ENCODE measurements at regions not wholly inside any gene's neighbourhood (a gene's known extent, or its start where the extent isn't known, plus 50 kb on each side); places are given as distances from the start of the nearest gene placed in this dataset.

- intact Hi-C loops (cut with micrococcal nuclease), result no loop called here
- no peaks in the 10 kb centered on the region for H3K36me3 ChIP-seq (ENCODE audit: control insufficient read depth in 1 of 2, insufficient read depth in 2 of 2, low read length in 2 of 2)
- no peak overlapping the region for H3K27ac ChIP-seq (ENCODE audit: low read depth, low read length)
- TF ChIP-seq CEBPB (IDR thresholded peaks at IDR 0.05; ENCODE audit: low read depth) (no peak), SP1 (IDR thresholded peaks at IDR 0.05; ENCODE audit: low read depth) (no peak), POLR2AphosphoS5 (IDR thresholded peaks at IDR 0.05; ENCODE audit: low read depth, low read length) (no peak), FOSL1 (IDR thresholded peaks at IDR 0.05; ENCODE audit: low read depth) (no peak), POLR2A (IDR thresholded peaks at IDR 0.05; ENCODE audit: borderline replicate concordance, extremely low read depth, insufficient read depth, insufficient read length) (no peak), SRF (IDR thresholded peaks at IDR 0.05; ENCODE audit: low read depth) (no peak), REST (IDR thresholded peaks at IDR 0.05; ENCODE audit: low read depth) (no peak), ZFX (IDR thresholded peaks at IDR 0.05) (no peak), ELF1 (IDR thresholded peaks at IDR 0.05; ENCODE audit: borderline replicate concordance, low read depth) (no peak)
- TF ChIP-seq, protein P1, sequence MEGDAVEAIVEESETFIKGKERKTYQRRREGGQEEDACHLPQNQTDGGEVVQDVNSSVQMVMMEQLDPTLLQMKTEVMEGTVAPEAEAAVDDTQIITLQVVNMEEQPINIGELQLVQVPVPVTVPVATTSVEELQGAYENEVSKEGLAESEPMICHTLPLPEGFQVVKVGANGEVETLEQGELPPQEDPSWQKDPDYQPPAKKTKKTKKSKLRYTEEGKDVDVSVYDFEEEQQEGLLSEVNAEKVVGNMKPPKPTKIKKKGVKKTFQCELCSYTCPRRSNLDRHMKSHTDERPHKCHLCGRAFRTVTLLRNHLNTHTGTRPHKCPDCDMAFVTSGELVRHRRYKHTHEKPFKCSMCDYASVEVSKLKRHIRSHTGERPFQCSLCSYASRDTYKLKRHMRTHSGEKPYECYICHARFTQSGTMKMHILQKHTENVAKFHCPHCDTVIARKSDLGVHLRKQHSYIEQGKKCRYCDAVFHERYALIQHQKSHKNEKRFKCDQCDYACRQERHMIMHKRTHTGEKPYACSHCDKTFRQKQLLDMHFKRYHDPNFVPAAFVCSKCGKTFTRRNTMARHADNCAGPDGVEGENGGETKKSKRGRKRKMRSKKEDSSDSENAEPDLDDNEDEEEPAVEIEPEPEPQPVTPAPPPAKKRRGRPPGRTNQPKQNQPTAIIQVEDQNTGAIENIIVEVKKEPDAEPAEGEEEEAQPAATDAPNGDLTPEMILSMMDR (IDR thresholded peaks at IDR 0.05 in 2 of 3, conservative IDR thresholded peaks at IDR 0.05 in 1 of 3; ENCODE audit: borderline replicate concordance in 1 of 3, insufficient read depth in 1 of 3, low read depth in 2 of 3, low read length in 2 of 3), result no peak
- TF ChIP-seq, protein P2, sequence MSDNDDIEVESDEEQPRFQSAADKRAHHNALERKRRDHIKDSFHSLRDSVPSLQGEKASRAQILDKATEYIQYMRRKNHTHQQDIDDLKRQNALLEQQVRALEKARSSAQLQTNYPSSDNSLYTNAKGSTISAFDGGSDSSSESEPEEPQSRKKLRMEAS (IDR thresholded peaks at IDR 0.05), result no peak
- H3K4me3 ChIP-seq (replicated peaks in 1 of 2; ENCODE audit: low read depth in 1 of 2, low read length in 2 of 2), result no peak overlapping the region
- no peak overlapping the region for H3K9ac ChIP-seq (ENCODE audit: low read length)
- H3K4me2 ChIP-seq (ENCODE audit: low read length), result no peak overlapping the region
- H4K20me1 ChIP-seq (ENCODE audit: insufficient read depth), result no peaks in the 10 kb centered on the region
- H3K4me1 ChIP-seq (ENCODE audit: control insufficient read depth in 1 of 2, insufficient read depth in 2 of 2, low read length in 2 of 2), result peaks cover 4 to 6% of the 10 kb centered on the region in 2 experiments; a peak in 2 of 4 replicates
- peaks cover 5% of the 10 kb centered on the region; the same call in 1 of the 2 replicates for H3K27me3 ChIP-seq (ENCODE audit: insufficient read depth, low read length)
- ChIA-PET RAD21 (ENCODE audit: low non-redundant PET in 1 of 2, low total read pairs in 2 of 2, uncharacterized antibody in 2 of 2, unreplicated experiment in 2 of 2) (no interaction called here), POLR2A (no interaction called here), CTCF (no interaction called here)
- H3K9me2 ChIP-seq (ENCODE audit: insufficient read depth), result no peaks in the 10 kb centered on the region
- H3K9me3 ChIP-seq (ENCODE audit: control insufficient read depth in 1 of 2, insufficient read depth in 1 of 2, low read depth in 1 of 2, low read length in 2 of 2), result no peaks in the 10 kb centered on the region
- no peak for DNase-seq (ENCODE audit: low read depth, low spot score)
- H3K79me2 ChIP-seq (ENCODE audit: insufficient read depth, low read length), result no peaks in the 10 kb centered on the region
- ATAC-seq, result no peak
- BruUV-seq (replicated peaks), result no TSS peak
- no peak overlapping the region for H2AFZ ChIP-seq (ENCODE audit: low read depth, low read length, poor library complexity, severe bottlenecking)
Observed at GRCh38 chr1:38568061-38568857, 291.3 kb downstream of the RRAGC start.
